OCI-LY3 (cell line): ENCODE measurements at regions not wholly inside any gene's neighbourhood (a gene's known extent, or its start where the extent isn't known, plus 50 kb on each side); places are given as distances from the start of the nearest gene placed in this dataset.
A peak's percentile ranks its signal among the peaks of the same experiment; 100 is the strongest.

Experiments used
- H2AFZ ChIP-seq: fragments of 200-600, 300-600 bp; shearing (Covaris generic); 2 replicates; pipeline ENCODE4 v1.6.0; 2014; ENCODE audit warnings: antibody characterized with exemption, low read depth, low read length
- H3K27ac ChIP-seq: fragments of 200-600, 300-600 bp; sonication (generic); 2 replicates; pipeline ENCODE4 v1.5.1; 2014; ENCODE audit warnings: mild to moderate bottlenecking, low read length, moderate library complexity, mixed read lengths
- H3K27me3 ChIP-seq: fragments of 200-600, 300-600 bp; sonication (generic); 2 replicates; pipeline ENCODE4 v1.6.1; 2014; ENCODE audit warnings: low read depth, low read length, mixed read lengths
- H3K36me3 ChIP-seq: fragments of 200-600, 300-600 bp; sonication (generic); replicated peaks from 2 replicates; pipeline ENCODE3; 2014; ENCODE audit warnings: low read depth, low read length, mixed read lengths
- H3K4me1 ChIP-seq: fragments of 300-600, 200-600 bp; sonication (generic); 2 replicates; pipeline ENCODE4 v1.6.1; 2014; ENCODE audit warnings: low read length, mixed read lengths
- H3K4me2 ChIP-seq: fragments of 200-600, 300-600 bp; sonication (generic); 2 replicates; pipeline ENCODE4 v1.6.1; 2014; ENCODE audit warnings: low read length, mixed read lengths
- H3K4me3 ChIP-seq: fragments of 300-600, 200-600 bp; sonication (generic); 2 replicates; pipeline ENCODE4 v1.5.1; 2014; ENCODE audit warnings: antibody characterized with exemption, mild to moderate bottlenecking, low read length, moderate library complexity
- H3K79me2 ChIP-seq: fragments of 300-600, 200-600 bp; shearing (Covaris generic); 2 replicates; pipeline ENCODE4 v1.6.1; 2014; ENCODE audit warnings: mild to moderate bottlenecking, low read length, mixed read lengths
- H3K9ac ChIP-seq: fragments of 300-600, 200-600 bp; shearing (Covaris generic); 2 replicates; pipeline ENCODE4 v1.6.0; 2014; ENCODE audit warnings: mild to moderate bottlenecking, low read length, moderate library complexity
- H3K9me3 ChIP-seq: fragments of 200-600, 300-600 bp; shearing (Covaris generic); 2 replicates; pipeline ENCODE4 v1.6.1; 2014; ENCODE audit warnings: low read length, mixed read lengths; ENCODE audit not compliant: insufficient read depth
- H4K20me1 ChIP-seq: fragments of 200-600, 300-600 bp; sonication (generic); 2 replicates; pipeline ENCODE4 v1.6.1; 2016; ENCODE audit warnings: low read length, mixed read lengths; ENCODE audit not compliant: insufficient read depth
- CTCF ChIP-seq: fragments of 200-600, 300-600 bp; sonication (generic); IDR thresholded peaks from 2 replicates; pipeline ENCODE4 v1.5.1; 2014; ENCODE audit warnings: antibody characterized with exemption, low read length, low read depth
- EZH2phosphoT487 ChIP-seq: fragments of 200-600 bp; shearing (Covaris generic); IDR thresholded peaks from 2 replicates; pipeline ENCODE4 v1.6.1; 2018; ENCODE audit warnings: antibody characterized with exemption, mixed run types, low read depth

- TF ChIP-seq CTCF (no peak), EZH2phosphoT487 (no peak)
- Histone ChIP-seq H3K4me1 (no peaks in the 10 kb centered on the region), H3K9ac (no peak overlapping the region), H3K36me3 (no peaks in the 10 kb centered on the region), H3K4me3 (no peak overlapping the region), H3K79me2 (no peaks in the 10 kb centered on the region), H3K4me2 (no peak overlapping the region), H2AFZ (no peak overlapping the region), H3K9me3 (no peaks in the 10 kb centered on the region), H3K27ac (no peak overlapping the region), H3K27me3 (no peaks in the 10 kb centered on the region), H4K20me1 (no peaks in the 10 kb centered on the region)
These were observed 235.0 kb upstream of the HNMT start for GRCh38 chr2:137729305-137729704.

DNA sequence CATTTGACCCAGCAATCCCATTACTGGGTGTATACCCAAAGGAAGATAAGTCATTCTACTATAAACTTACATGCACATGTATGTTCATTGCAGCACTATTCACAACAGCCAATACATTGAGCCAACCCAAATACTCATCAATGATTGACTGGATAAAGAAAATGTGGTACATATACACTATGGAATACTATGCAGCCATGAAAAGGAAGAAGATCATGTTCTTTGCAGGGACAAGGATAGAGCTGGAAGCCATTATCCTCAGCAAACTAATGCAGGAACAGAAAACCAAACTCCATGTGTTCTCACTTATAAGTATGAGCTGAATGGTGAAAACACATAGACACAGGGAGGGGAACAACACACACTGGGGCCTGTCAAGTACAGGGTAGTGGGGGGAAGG lies 226.7 kb upstream of the HNMT start:
- Histone ChIP-seq H3K79me2 (no peaks in the 10 kb centered on the region), H4K20me1 (no peaks in the 10 kb centered on the region), H3K9ac (no peak overlapping the region), H3K27me3 (peaks cover 9% of the 10 kb centered on the region), H3K9me3 (no peaks in the 10 kb centered on the region), H3K36me3 (no peaks in the 10 kb centered on the region), H3K4me2 (no peak overlapping the region), H2AFZ (no peak overlapping the region), H3K27ac (no peak overlapping the region), H3K4me1 (no peaks in the 10 kb centered on the region), H3K4me3 (no peak overlapping the region)
- TF ChIP-seq EZH2phosphoT487, result no peak
- no peak for TF ChIP-seq CTCF

DNA sequence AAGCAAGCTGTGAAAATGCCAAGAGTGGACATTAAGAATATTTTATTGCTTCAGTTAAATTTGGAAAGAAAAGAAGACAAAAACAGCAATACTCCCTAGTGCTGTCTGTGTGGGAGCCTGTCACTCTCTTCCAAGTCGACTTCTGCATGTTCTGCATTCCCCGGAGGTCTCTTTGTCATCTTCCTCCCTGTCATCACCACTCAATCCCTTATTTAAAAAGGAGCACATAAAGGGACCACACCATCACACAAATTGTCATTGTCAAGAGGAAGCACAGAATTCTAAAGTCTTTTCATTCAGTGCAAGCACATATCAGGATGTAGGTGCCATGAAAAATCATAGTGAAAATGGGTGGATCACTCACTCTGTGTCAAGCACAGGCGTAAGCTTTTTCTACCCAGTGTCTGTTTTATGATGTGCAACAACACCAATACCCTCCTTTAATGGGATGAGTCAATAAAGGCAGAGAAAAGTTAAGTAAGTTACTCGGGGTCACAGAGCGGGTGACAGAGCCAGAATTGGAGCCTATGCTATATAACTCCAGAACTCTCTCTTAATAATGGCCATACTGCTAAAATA lies 222.4 kb upstream of the HNMT start:
- Histone ChIP-seq H3K9ac (no peak overlapping the region), H2AFZ (no peak overlapping the region)

GRCh38 chr2:137747509-137747908 lies 216.8 kb upstream of the HNMT start:
- no peak for TF ChIP-seq CTCF
- TF ChIP-seq EZH2phosphoT487, result no peak
- Histone ChIP-seq H4K20me1 (no peaks in the 10 kb centered on the region), H3K9ac (no peak overlapping the region)

More for the DNA sequence above, 222.4 kb upstream of the HNMT start:
- Histone ChIP-seq H3K27ac (no peak overlapping the region), H3K79me2 (no peaks in the 10 kb centered on the region), H3K4me3 (no peak overlapping the region), H3K9me3 (no peaks in the 10 kb centered on the region), H4K20me1 (no peaks in the 10 kb centered on the region), H3K4me2 (no peak overlapping the region), H3K36me3 (no peaks in the 10 kb centered on the region), H3K4me1 (no peaks in the 10 kb centered on the region), H3K27me3 (peaks cover 9% of the 10 kb centered on the region)
- TF ChIP-seq CTCF (no peak), EZH2phosphoT487 (no peak)

More at GRCh38 chr2:137747509-137747908, 216.8 kb upstream of the HNMT start:
- Histone ChIP-seq H3K27me3 (no peaks in the 10 kb centered on the region), H3K9me3 (no peaks in the 10 kb centered on the region), H3K4me3 (no peak overlapping the region), H3K36me3 (no peaks in the 10 kb centered on the region), H3K4me2 (peak overlapping the region; percentile 3; the same call in 1 of the 2 replicates), H3K27ac (no peak overlapping the region), H3K4me1 (peaks cover 21% of the 10 kb centered on the region), H2AFZ (no peak overlapping the region), H3K79me2 (no peaks in the 10 kb centered on the region)
